ENCODE measurements at regions not wholly inside any gene's neighbourhood (a gene's known extent, or its start where the extent isn't known, plus 50 kb on each side); places are given as distances from the start of the nearest gene placed in this dataset.

DNA sequence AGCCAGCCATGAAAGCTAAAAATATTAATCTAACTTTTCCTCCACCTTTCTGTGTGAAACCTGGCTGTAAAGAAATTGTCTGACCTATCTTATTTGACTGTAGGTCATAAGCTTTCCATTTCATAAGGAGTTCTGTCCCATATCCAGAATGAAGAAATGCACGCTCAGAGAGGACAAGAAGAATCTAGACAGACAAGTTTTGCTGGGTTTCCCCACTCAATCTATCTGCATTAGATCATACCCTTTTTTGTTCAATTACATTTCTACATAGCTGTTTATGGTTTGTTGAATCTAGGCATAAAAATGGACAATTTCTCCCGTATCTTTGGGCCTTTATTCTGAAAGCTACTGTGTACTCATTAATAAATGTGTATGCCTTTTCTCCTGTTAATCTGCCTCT is 1495.1 kb downstream of the C4orf33 start:
- Histone ChIP-seq H3K4me3 (ENCODE audit: low read length) (no peak overlapping the region), H3K9me2 (ENCODE audit: insufficient read depth, low read length) (no peaks in the 10 kb centered on the region), H3K79me2 (replicated peaks; ENCODE audit: insufficient read depth, low read length) (no peaks in the 10 kb centered on the region), H3K9me3 (ENCODE audit: low read length) (no peaks in the 10 kb centered on the region), H3K27ac (ENCODE audit: low read length) (no peak overlapping the region), H3F3A (ENCODE audit: insufficient read depth, low read length, poor library complexity, severe bottlenecking) (no peaks in the 10 kb centered on the region), H3K36me3 (ENCODE audit: insufficient read depth, low read length) (no peaks in the 10 kb centered on the region), H4K20me1 (ENCODE audit: insufficient read depth) (no peaks in the 10 kb centered on the region), H3K9ac (ENCODE audit: low read length) (no peak overlapping the region), H2AFZ (ENCODE audit: low read depth, low read length) (no peak overlapping the region), H3K4me2 (ENCODE audit: low read length) (no peak overlapping the region), H3K27me3 (ENCODE audit: insufficient read depth, low read depth, low read length) (no peaks in the 10 kb centered on the region)
- no peak for TF ChIP-seq EZH2 (IDR thresholded peaks at IDR 0.05; ENCODE audit: borderline replicate concordance, insufficient read depth, low read length, poor library complexity, severe bottlenecking)
- TF ChIP-seq, protein P1, sequence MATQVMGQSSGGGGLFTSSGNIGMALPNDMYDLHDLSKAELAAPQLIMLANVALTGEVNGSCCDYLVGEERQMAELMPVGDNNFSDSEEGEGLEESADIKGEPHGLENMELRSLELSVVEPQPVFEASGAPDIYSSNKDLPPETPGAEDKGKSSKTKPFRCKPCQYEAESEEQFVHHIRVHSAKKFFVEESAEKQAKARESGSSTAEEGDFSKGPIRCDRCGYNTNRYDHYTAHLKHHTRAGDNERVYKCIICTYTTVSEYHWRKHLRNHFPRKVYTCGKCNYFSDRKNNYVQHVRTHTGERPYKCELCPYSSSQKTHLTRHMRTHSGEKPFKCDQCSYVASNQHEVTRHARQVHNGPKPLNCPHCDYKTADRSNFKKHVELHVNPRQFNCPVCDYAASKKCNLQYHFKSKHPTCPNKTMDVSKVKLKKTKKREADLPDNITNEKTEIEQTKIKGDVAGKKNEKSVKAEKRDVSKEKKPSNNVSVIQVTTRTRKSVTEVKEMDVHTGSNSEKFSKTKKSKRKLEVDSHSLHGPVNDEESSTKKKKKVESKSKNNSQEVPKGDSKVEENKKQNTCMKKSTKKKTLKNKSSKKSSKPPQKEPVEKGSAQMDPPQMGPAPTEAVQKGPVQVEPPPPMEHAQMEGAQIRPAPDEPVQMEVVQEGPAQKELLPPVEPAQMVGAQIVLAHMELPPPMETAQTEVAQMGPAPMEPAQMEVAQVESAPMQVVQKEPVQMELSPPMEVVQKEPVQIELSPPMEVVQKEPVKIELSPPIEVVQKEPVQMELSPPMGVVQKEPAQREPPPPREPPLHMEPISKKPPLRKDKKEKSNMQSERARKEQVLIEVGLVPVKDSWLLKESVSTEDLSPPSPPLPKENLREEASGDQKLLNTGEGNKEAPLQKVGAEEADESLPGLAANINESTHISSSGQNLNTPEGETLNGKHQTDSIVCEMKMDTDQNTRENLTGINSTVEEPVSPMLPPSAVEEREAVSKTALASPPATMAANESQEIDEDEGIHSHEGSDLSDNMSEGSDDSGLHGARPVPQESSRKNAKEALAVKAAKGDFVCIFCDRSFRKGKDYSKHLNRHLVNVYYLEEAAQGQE (IDR thresholded peaks at IDR 0.05; ENCODE audit: borderline replicate concordance), result no peak

DNA sequence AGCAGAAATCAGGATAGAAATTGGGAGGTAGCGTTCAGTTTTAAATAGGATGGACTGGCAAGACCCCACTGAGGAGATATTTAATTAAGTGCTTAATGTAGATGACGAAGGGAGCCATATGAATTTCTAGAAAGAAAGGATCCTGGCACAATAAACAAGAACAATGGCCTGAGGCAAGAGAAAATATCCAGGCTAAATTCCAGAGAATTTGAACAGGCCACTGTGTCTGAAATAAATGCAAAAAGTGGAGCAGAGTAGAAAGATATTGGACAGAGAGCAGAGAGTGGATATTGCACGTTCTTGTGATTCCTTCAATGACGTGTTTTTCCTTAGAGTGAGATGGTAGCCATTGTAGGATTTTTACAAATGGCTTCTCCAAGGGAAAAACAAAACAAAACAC is 1504.8 kb downstream of the C4orf33 start:
- Histone ChIP-seq H3K9me3 (ENCODE audit: low read length) (no peaks in the 10 kb centered on the region), H3K27ac (ENCODE audit: low read length) (no peak overlapping the region), H3K9me2 (ENCODE audit: insufficient read depth, low read length) (no peaks in the 10 kb centered on the region)

More for the DNA sequence above, 1504.8 kb downstream of the C4orf33 start:
- Histone ChIP-seq H3K4me2 (ENCODE audit: low read length) (no peak overlapping the region), H3K79me2 (replicated peaks; ENCODE audit: insufficient read depth, low read length) (no peaks in the 10 kb centered on the region), H3K27me3 (ENCODE audit: insufficient read depth, low read depth, low read length) (no peaks in the 10 kb centered on the region), H3K4me3 (ENCODE audit: low read length) (no peak overlapping the region), H4K20me1 (ENCODE audit: insufficient read depth) (no peaks in the 10 kb centered on the region), H3F3A (ENCODE audit: insufficient read depth, low read length, poor library complexity, severe bottlenecking) (peaks cover 11% of the 10 kb centered on the region), H3K36me3 (ENCODE audit: insufficient read depth, low read length) (no peaks in the 10 kb centered on the region), H2AFZ (ENCODE audit: low read depth, low read length) (no peak overlapping the region), H3K9ac (ENCODE audit: low read length) (no peak overlapping the region)
- no peak for TF ChIP-seq POLR2AphosphoS5 (IDR thresholded peaks at IDR 0.05)
- TF ChIP-seq, protein P1 (IDR thresholded peaks at IDR 0.05; ENCODE audit: borderline replicate concordance), result no peak
- no peak for TF ChIP-seq EP300 (conservative IDR thresholded peaks at IDR 0.05; ENCODE audit: poor library complexity, severe bottlenecking)
- no peak for TF ChIP-seq SMC3 (conservative IDR thresholded peaks at IDR 0.05; ENCODE audit: poor library complexity)
- TF ChIP-seq, protein P2, sequence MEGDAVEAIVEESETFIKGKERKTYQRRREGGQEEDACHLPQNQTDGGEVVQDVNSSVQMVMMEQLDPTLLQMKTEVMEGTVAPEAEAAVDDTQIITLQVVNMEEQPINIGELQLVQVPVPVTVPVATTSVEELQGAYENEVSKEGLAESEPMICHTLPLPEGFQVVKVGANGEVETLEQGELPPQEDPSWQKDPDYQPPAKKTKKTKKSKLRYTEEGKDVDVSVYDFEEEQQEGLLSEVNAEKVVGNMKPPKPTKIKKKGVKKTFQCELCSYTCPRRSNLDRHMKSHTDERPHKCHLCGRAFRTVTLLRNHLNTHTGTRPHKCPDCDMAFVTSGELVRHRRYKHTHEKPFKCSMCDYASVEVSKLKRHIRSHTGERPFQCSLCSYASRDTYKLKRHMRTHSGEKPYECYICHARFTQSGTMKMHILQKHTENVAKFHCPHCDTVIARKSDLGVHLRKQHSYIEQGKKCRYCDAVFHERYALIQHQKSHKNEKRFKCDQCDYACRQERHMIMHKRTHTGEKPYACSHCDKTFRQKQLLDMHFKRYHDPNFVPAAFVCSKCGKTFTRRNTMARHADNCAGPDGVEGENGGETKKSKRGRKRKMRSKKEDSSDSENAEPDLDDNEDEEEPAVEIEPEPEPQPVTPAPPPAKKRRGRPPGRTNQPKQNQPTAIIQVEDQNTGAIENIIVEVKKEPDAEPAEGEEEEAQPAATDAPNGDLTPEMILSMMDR (IDR thresholded peaks at IDR 0.05; ENCODE audit: poor library complexity, severe bottlenecking), result no peak
- no peak for TF ChIP-seq MXI1 (conservative IDR thresholded peaks at IDR 0.05; ENCODE audit: poor library complexity, severe bottlenecking)
- TF ChIP-seq TAF1 (IDR thresholded peaks at IDR 0.05; ENCODE audit: low read depth), result no peak
- TF ChIP-seq EZH2 (IDR thresholded peaks at IDR 0.05; ENCODE audit: borderline replicate concordance, insufficient read depth, low read length, poor library complexity, severe bottlenecking), result no peak
- no peak for TF ChIP-seq RAD21 (conservative IDR thresholded peaks at IDR 0.05)

Measured in neural cell (in vitro differentiated cells).